ENCODE measurements at regions not wholly inside any gene's neighbourhood (a gene's known extent, or its start where the extent isn't known, plus 50 kb on each side); places are given as distances from the start of the nearest gene placed in this dataset.

DNA sequence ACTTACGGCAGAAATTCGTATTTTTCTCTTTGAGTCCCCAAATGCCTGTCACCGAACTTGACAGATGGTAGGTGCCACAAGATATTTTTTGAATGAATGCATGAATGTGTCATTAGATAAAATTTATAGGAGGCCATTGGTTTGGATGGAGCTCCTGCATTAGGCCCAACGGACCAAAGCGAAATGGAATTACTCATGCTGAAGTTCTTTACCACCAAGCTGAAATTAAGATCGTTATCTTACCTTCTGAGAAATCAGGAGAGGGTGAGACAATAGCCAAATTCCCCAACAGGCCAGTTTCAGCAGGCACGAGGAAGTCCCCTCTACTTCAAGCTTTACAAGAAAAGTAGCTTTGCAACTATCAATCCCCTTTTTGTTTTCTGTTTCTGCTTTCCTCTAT is 452.5 kb upstream of the ARGLU1 start:
- Mint-ChIP-seq H3K27me3 (ENCODE audit: insufficient read depth, unreplicated experiment) (no peaks in the 10 kb centered on the region), H3K4me1 (ENCODE audit: insufficient read depth, unreplicated experiment) (peaks cover 6% of the 10 kb centered on the region), H3K27ac (ENCODE audit: low read depth, unreplicated experiment) (no peak overlapping the region), H3K9me3 (ENCODE audit: unreplicated experiment) (peaks cover 8% of the 10 kb centered on the region), H3K4me3 (ENCODE audit: unreplicated experiment) (no peak overlapping the region), H3K36me3 (ENCODE audit: insufficient read depth, unreplicated experiment) (no peaks in the 10 kb centered on the region)
- TF ChIP-seq, protein P1, sequence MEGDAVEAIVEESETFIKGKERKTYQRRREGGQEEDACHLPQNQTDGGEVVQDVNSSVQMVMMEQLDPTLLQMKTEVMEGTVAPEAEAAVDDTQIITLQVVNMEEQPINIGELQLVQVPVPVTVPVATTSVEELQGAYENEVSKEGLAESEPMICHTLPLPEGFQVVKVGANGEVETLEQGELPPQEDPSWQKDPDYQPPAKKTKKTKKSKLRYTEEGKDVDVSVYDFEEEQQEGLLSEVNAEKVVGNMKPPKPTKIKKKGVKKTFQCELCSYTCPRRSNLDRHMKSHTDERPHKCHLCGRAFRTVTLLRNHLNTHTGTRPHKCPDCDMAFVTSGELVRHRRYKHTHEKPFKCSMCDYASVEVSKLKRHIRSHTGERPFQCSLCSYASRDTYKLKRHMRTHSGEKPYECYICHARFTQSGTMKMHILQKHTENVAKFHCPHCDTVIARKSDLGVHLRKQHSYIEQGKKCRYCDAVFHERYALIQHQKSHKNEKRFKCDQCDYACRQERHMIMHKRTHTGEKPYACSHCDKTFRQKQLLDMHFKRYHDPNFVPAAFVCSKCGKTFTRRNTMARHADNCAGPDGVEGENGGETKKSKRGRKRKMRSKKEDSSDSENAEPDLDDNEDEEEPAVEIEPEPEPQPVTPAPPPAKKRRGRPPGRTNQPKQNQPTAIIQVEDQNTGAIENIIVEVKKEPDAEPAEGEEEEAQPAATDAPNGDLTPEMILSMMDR (IDR thresholded peaks at IDR 0.05; ENCODE audit: unreplicated experiment) = no peak
- ChIA-PET CTCF (interaction anchor here (0.6 kb wide), 1 partner anchor 10 kb away, joined by 3 read pairs; no protein-coding TSS in a partner anchor), POLR2A (no interaction called here)
- intact Hi-C loops (cut with micrococcal nuclease) = no loop called here
- no peak for DNase-seq (ENCODE audit: unreplicated experiment)
- no TSS peak for BruUV-seq (replicated peaks)

DNA sequence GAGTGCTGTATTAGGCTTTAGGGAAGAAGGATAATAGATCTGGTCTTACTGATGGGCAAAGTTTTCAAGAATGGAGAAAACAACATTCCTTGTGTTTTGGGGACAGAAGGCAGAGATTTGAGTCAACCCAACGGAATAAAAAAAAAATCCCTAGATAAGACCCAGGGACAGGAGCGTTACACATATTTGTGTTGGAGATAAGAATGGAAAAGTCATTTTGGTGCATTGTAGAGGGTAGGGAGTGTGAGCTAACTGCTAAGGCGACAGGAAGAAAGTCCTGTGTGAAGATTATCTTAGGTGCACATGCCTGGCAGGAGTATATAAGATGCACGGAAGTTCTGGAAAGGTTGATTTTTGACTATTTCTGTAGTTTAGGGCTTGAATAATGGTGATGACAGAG is 450.3 kb upstream of the ARGLU1 start:
- Mint-ChIP-seq H3K4me3 (ENCODE audit: unreplicated experiment) (no peak overlapping the region), H3K27ac (ENCODE audit: low read depth, unreplicated experiment) (no peak overlapping the region), H3K9me3 (ENCODE audit: unreplicated experiment) (no peaks in the 10 kb centered on the region), H3K36me3 (ENCODE audit: insufficient read depth, unreplicated experiment) (no peaks in the 10 kb centered on the region), H3K27me3 (ENCODE audit: insufficient read depth, unreplicated experiment) (no peaks in the 10 kb centered on the region), H3K4me1 (ENCODE audit: insufficient read depth, unreplicated experiment) (peaks cover 6% of the 10 kb centered on the region)
- ChIA-PET POLR2A (no interaction called here), CTCF (interaction anchor here (0.5 kb wide), 1 partner anchor 27 kb away, joined by 5 read pairs; no protein-coding TSS in a partner anchor)
- intact Hi-C loops (cut with micrococcal nuclease) = no loop called here
- BruUV-seq (replicated peaks) = no TSS peak
- TF ChIP-seq, protein P1 (IDR thresholded peaks at IDR 0.05; ENCODE audit: unreplicated experiment) = no peak
- DNase-seq (ENCODE audit: unreplicated experiment) = no peak

DNA sequence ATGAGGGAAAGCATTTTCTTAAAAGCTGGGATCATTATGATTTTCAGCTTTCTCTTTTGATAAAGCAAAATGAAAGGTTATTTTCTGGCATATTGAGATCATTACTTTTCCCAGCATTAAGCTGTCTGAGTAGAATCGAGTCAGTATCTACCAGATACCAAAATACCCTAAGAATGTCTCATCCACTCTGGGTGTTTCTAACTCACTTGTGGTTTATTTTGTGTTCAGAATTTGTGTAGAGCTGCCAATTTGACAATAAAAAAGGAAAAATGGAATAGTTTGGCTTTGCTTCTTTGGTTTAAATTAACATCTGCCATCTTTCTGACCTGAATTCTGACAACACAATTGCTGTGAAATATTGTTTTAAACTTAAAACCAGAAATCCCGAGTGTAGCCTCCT is 438.7 kb upstream of the ARGLU1 start:
- TF ChIP-seq, protein P1 (IDR thresholded peaks at IDR 0.05; ENCODE audit: unreplicated experiment) = no peak
- H3K36me3 Mint-ChIP-seq (ENCODE audit: insufficient read depth, unreplicated experiment) = no peaks in the 10 kb centered on the region
- no peaks in the 10 kb centered on the region for H3K4me1 Mint-ChIP-seq (ENCODE audit: insufficient read depth, unreplicated experiment)
- no peaks in the 10 kb centered on the region for H3K27me3 Mint-ChIP-seq (ENCODE audit: insufficient read depth, unreplicated experiment)
- POLR2A ChIA-PET = no interaction called here
- BruUV-seq (replicated peaks) = no TSS peak
- CTCF ChIA-PET = no interaction called here
- intact Hi-C loops (cut with micrococcal nuclease) = no loop called here
- H3K4me3 Mint-ChIP-seq (ENCODE audit: unreplicated experiment) = no peak overlapping the region
- no peak overlapping the region for H3K27ac Mint-ChIP-seq (ENCODE audit: low read depth, unreplicated experiment)
- DNase-seq (ENCODE audit: unreplicated experiment) = no peak
- no peaks in the 10 kb centered on the region for H3K9me3 Mint-ChIP-seq (ENCODE audit: unreplicated experiment)

DNA sequence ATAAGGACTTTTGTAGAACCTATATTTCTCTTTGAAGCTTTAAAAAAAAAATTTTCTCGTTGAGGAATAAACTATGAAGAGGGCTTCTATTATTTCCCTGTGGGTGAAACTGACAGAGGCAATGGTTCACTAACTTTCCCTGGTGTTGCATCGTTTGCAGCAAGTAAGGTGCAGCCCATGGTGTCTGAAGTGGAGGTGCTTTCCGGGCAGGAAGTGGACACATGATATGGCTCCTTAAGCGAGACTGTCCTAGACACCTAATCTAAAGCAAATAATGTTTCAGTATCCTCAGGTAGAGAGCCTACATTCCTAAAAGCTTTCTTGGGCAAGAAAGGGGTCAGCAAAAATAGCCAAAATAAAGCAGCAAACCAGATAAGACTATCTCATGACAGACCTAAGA is 437.6 kb upstream of the ARGLU1 start:
- Mint-ChIP-seq H3K27me3 (ENCODE audit: insufficient read depth, unreplicated experiment) (no peaks in the 10 kb centered on the region), H3K9me3 (ENCODE audit: unreplicated experiment) (no peaks in the 10 kb centered on the region), H3K4me3 (ENCODE audit: unreplicated experiment) (no peak overlapping the region), H3K36me3 (ENCODE audit: insufficient read depth, unreplicated experiment) (no peaks in the 10 kb centered on the region), H3K4me1 (ENCODE audit: insufficient read depth, unreplicated experiment) (no peaks in the 10 kb centered on the region), H3K27ac (ENCODE audit: low read depth, unreplicated experiment) (no peak overlapping the region)
- TF ChIP-seq, protein P1 (IDR thresholded peaks at IDR 0.05; ENCODE audit: unreplicated experiment) = no peak
- BruUV-seq (replicated peaks) = no TSS peak
- CTCF ChIA-PET = no interaction called here
- intact Hi-C loops (cut with micrococcal nuclease) = no loop called here
- DNase-seq (ENCODE audit: unreplicated experiment) = no peak
- POLR2A ChIA-PET = no interaction called here

Measured in MCF 10A (cell line).